Vagina (tissue), 2 donors: ENCODE measurements at regions not wholly inside any gene's neighbourhood (a gene's known extent, or its start where the extent isn't known, plus 50 kb on each side); places are given as distances from the start of the nearest gene placed in this dataset.

Source experiments
- POLR2A ChIP-seq, 2 donors: fragments of 450-650 bp; IDR thresholded peaks; one replicate each; pipeline ENCODE4 v1.6.1; 2017; ENCODE audit warnings: antibody characterized with exemption in 2 of 2, mild to moderate bottlenecking in 2 of 2, moderate library complexity in 2 of 2
- POLR2AphosphoS5 ChIP-seq, 2 donors: sonication (generic); formaldehyde crosslinking; IDR thresholded peaks; one replicate each; pipeline ENCODE4 v1.9.0; 2017; ENCODE audit warnings: antibody characterized with exemption in 2 of 2, mild to moderate bottlenecking in 2 of 2, low read depth in 1 of 2; ENCODE audit not compliant: insufficient read depth in 1 of 2
- TF ChIP-seq, protein P1 (sequence below), 3 experiments: fragments of 450-650 bp in 2 of 3; fragments of 200-600 bp in 1 of 3; sonication (generic) in 1 of 3; IDR thresholded peaks; one replicate each; pipeline ENCODE4 v1.5.1; 2017 to 2019; ENCODE audit warnings: antibody characterized with exemption in 3 of 3, mild to moderate bottlenecking in 2 of 3, moderate library complexity in 2 of 3

DNA sequence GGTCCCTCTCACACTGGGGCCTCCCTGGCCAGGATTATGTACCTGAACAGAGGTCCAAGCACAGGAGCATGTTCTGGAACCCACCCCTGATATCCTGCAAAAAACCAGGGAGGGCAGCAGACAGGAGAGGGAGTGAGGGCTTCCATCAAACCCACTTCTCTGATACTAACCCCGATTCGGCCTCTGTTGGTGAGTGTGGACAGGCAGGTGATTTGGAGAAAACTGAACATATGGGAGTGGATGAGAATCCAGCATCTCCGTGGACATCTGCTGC is 215.3 kb downstream of the MATN1 start:
- TF ChIP-seq, protein P1, sequence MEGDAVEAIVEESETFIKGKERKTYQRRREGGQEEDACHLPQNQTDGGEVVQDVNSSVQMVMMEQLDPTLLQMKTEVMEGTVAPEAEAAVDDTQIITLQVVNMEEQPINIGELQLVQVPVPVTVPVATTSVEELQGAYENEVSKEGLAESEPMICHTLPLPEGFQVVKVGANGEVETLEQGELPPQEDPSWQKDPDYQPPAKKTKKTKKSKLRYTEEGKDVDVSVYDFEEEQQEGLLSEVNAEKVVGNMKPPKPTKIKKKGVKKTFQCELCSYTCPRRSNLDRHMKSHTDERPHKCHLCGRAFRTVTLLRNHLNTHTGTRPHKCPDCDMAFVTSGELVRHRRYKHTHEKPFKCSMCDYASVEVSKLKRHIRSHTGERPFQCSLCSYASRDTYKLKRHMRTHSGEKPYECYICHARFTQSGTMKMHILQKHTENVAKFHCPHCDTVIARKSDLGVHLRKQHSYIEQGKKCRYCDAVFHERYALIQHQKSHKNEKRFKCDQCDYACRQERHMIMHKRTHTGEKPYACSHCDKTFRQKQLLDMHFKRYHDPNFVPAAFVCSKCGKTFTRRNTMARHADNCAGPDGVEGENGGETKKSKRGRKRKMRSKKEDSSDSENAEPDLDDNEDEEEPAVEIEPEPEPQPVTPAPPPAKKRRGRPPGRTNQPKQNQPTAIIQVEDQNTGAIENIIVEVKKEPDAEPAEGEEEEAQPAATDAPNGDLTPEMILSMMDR (IDR thresholded peaks at IDR 0.05): no peak
- TF ChIP-seq POLR2A (IDR thresholded peaks at IDR 0.05): no peak
- no peak for TF ChIP-seq POLR2AphosphoS5 (IDR thresholded peaks at IDR 0.05; ENCODE audit: insufficient read depth in 1 of 2, low read depth in 1 of 2)
